Activated naive CD4-positive, alpha-beta T cell treated with anti-CD3 and anti-CD28 coated beads, Interleukin-2, amount 10 ng/mL, durations not matched to agents 7 days and 5 days (primary cell): ENCODE measurements at regions not wholly inside any gene's neighbourhood (a gene's known extent, or its start where the extent isn't known, plus 50 kb on each side); places are given as distances from the start of the nearest gene placed in this dataset.

Experiments
- CTCF ChIA-PET: fragments of 350-600 bp; sonication (Branson Sonifier 250); formaldehyde crosslinking; loops from one replicate; lab custom pipeline; 2021; ENCODE audit warnings: antibody characterized with exemption; lab: Charles Lee
- DNase-seq: peaks from one replicate; pipeline ENCODE4 v3.0.0-alpha.2; 2020
- H3K27ac Mint-ChIP-seq: one replicate; pipeline ENCODE4 v1.8.0; 2021; ENCODE audit warnings: mild to moderate bottlenecking, moderate library complexity, mixed read lengths
- H3K27me3 Mint-ChIP-seq: one replicate; pipeline ENCODE4 v1.8.0; 2021; ENCODE audit warnings: mild to moderate bottlenecking, mixed read lengths
- H3K36me3 Mint-ChIP-seq: one replicate; pipeline ENCODE4 v1.8.0; 2021; ENCODE audit warnings: mixed read lengths
- H3K4me1 Mint-ChIP-seq: one replicate; pipeline ENCODE4 v1.8.0; 2021; ENCODE audit warnings: mixed read lengths
- H3K4me3 Mint-ChIP-seq: one replicate; pipeline ENCODE4 v1.8.0; 2021; ENCODE audit warnings: mild to moderate bottlenecking, moderate library complexity, mixed read lengths
- H3K9me3 Mint-ChIP-seq: one replicate; pipeline ENCODE4 v1.8.0; 2021; ENCODE audit warnings: mixed read lengths

- H3K27ac Mint-ChIP-seq = no peak overlapping the region
- no peaks in the 10 kb centered on the region for H3K36me3 Mint-ChIP-seq
- no peak for DNase-seq
- no peaks in the 10 kb centered on the region for H3K4me1 Mint-ChIP-seq
- H3K9me3 Mint-ChIP-seq = no peaks in the 10 kb centered on the region
- CTCF ChIA-PET = no interaction called here
- H3K27me3 Mint-ChIP-seq = no peaks in the 10 kb centered on the region
- no peak overlapping the region for H3K4me3 Mint-ChIP-seq
These were observed 293.2 kb upstream of the CLINT1 start for GRCh38 chr5:158152136-158152535.

- H3K9me3 Mint-ChIP-seq = no peaks in the 10 kb centered on the region
- no peaks in the 10 kb centered on the region for H3K4me1 Mint-ChIP-seq
- CTCF ChIA-PET = interaction anchor here (1.1 kb wide), 1 partner anchor 1008 kb away, joined by 3 read pairs; no protein-coding TSS in a partner anchor
- no peak overlapping the region for H3K27ac Mint-ChIP-seq
- DNase-seq = no peak
- no peaks in the 10 kb centered on the region for H3K27me3 Mint-ChIP-seq
- H3K36me3 Mint-ChIP-seq = no peaks in the 10 kb centered on the region
- H3K4me3 Mint-ChIP-seq = no peak overlapping the region
These were observed 288.3 kb upstream of the CLINT1 start for GRCh38 chr5:158147227-158147626.

- Mint-ChIP-seq H3K4me1 (no peaks in the 10 kb centered on the region), H3K27me3 (no peaks in the 10 kb centered on the region), H3K4me3 (no peak overlapping the region), H3K36me3 (no peaks in the 10 kb centered on the region), H3K27ac (no peak overlapping the region), H3K9me3 (no peaks in the 10 kb centered on the region)
- CTCF ChIA-PET = interaction anchor here (1.1 kb wide), 1 partner anchor 9 kb away, joined by 3 read pairs; no protein-coding TSS in a partner anchor
- DNase-seq = no peak
These were observed 286.9 kb upstream of the CLINT1 start for GRCh38 chr5:158145827-158146226.

GRCh38 chr5:158143081-158143480 is 284.1 kb upstream of the CLINT1 start:
- H3K27me3 Mint-ChIP-seq = peaks cover 4% of the 10 kb centered on the region
- CTCF ChIA-PET = interaction anchor here (0.8 kb wide), 1 partner anchor 33 kb away, joined by 3 read pairs; no protein-coding TSS in a partner anchor
- H3K9me3 Mint-ChIP-seq = no peaks in the 10 kb centered on the region
- no peaks in the 10 kb centered on the region for H3K4me1 Mint-ChIP-seq
- DNase-seq = no peak
- H3K27ac Mint-ChIP-seq = no peak overlapping the region
- H3K4me3 Mint-ChIP-seq = no peak overlapping the region
- H3K36me3 Mint-ChIP-seq = no peaks in the 10 kb centered on the region

GRCh38 chr5:158142156-158142555 is 283.2 kb upstream of the CLINT1 start:
- Mint-ChIP-seq H3K27ac (no peak overlapping the region), H3K36me3 (no peaks in the 10 kb centered on the region), H3K9me3 (no peaks in the 10 kb centered on the region), H3K4me1 (no peaks in the 10 kb centered on the region), H3K27me3 (peaks cover 4% of the 10 kb centered on the region), H3K4me3 (no peak overlapping the region)
- DNase-seq = no peak
- CTCF ChIA-PET = interaction anchor here (0.8 kb wide), 1 partner anchor 34 kb away, joined by 3 read pairs; no protein-coding TSS in a partner anchor

- no peaks in the 10 kb centered on the region for H3K4me1 Mint-ChIP-seq
These were observed 281.3 kb upstream of the CLINT1 start for GRCh38 chr5:158140120-158140731.

GRCh38 chr5:158139161-158139560 is 280.2 kb upstream of the CLINT1 start:
- Mint-ChIP-seq H3K9me3 (no peaks in the 10 kb centered on the region), H3K27ac (no peak overlapping the region), H3K36me3 (no peaks in the 10 kb centered on the region), H3K4me3 (no peak overlapping the region), H3K4me1 (no peaks in the 10 kb centered on the region), H3K27me3 (peaks cover 4% of the 10 kb centered on the region)
- CTCF ChIA-PET = interaction anchor here (1.6 kb wide), 1 partner anchor 64 kb away, joined by 5 read pairs; no protein-coding TSS in a partner anchor
- no peak for DNase-seq

More at GRCh38 chr5:158140120-158140731, 281.3 kb upstream of the CLINT1 start:
- H3K4me3 Mint-ChIP-seq = no peak overlapping the region
- DNase-seq = no peak
- H3K36me3 Mint-ChIP-seq = no peaks in the 10 kb centered on the region
- peaks cover 4% of the 10 kb centered on the region for H3K27me3 Mint-ChIP-seq
- no peak overlapping the region for H3K27ac Mint-ChIP-seq
- H3K9me3 Mint-ChIP-seq = no peaks in the 10 kb centered on the region
- CTCF ChIA-PET = interaction anchor here (1.0 to 1.6 kb wide), 2 partner anchors 11 to 65 kb away, joined by 3 to 5 read pairs; no protein-coding TSS in a partner anchor

- no peak for DNase-seq
- H3K4me3 Mint-ChIP-seq = no peak overlapping the region
- H3K9me3 Mint-ChIP-seq = no peaks in the 10 kb centered on the region
- CTCF ChIA-PET = no interaction called here
- H3K27ac Mint-ChIP-seq = no peak overlapping the region
- H3K27me3 Mint-ChIP-seq = peaks cover 4% of the 10 kb centered on the region
- no peaks in the 10 kb centered on the region for H3K4me1 Mint-ChIP-seq
- no peaks in the 10 kb centered on the region for H3K36me3 Mint-ChIP-seq
These were observed 276.8 kb upstream of the CLINT1 start for GRCh38 chr5:158135682-158136179.

GRCh38 chr5:158133369-158133768 is 274.4 kb upstream of the CLINT1 start:
- H3K4me3 Mint-ChIP-seq = no peak overlapping the region
- H3K36me3 Mint-ChIP-seq = no peaks in the 10 kb centered on the region
- no peak for DNase-seq
- CTCF ChIA-PET = no interaction called here
- no peak overlapping the region for H3K27ac Mint-ChIP-seq
- H3K4me1 Mint-ChIP-seq = no peaks in the 10 kb centered on the region
- no peaks in the 10 kb centered on the region for H3K27me3 Mint-ChIP-seq
- no peaks in the 10 kb centered on the region for H3K9me3 Mint-ChIP-seq

GRCh38 chr5:158127536-158127935 is 268.6 kb upstream of the CLINT1 start:
- H3K4me3 Mint-ChIP-seq = no peak overlapping the region
- no peaks in the 10 kb centered on the region for H3K4me1 Mint-ChIP-seq
- no peak overlapping the region for H3K27ac Mint-ChIP-seq
- DNase-seq = no peak
- H3K36me3 Mint-ChIP-seq = no peaks in the 10 kb centered on the region
- H3K27me3 Mint-ChIP-seq = peaks cover 4% of the 10 kb centered on the region
- CTCF ChIA-PET = no interaction called here
- H3K9me3 Mint-ChIP-seq = no peaks in the 10 kb centered on the region

- no peak for DNase-seq
- Mint-ChIP-seq H3K4me1 (no peaks in the 10 kb centered on the region), H3K4me3 (no peak overlapping the region), H3K27me3 (peaks cover 4% of the 10 kb centered on the region), H3K27ac (no peak overlapping the region), H3K36me3 (no peaks in the 10 kb centered on the region), H3K9me3 (no peaks in the 10 kb centered on the region)
- CTCF ChIA-PET = no interaction called here
These were observed 267.8 kb upstream of the CLINT1 start for GRCh38 chr5:158126442-158127405.

GRCh38 chr5:158124606-158125316 is 265.8 kb upstream of the CLINT1 start:
- H3K4me3 Mint-ChIP-seq = no peak overlapping the region
- peaks cover 10% of the 10 kb centered on the region for H3K27me3 Mint-ChIP-seq
- H3K9me3 Mint-ChIP-seq = no peaks in the 10 kb centered on the region

GRCh38 chr5:158123595-158123994 is 264.6 kb upstream of the CLINT1 start:
- no peaks in the 10 kb centered on the region for H3K36me3 Mint-ChIP-seq
- no peak for DNase-seq
- H3K27me3 Mint-ChIP-seq = peaks cover 14% of the 10 kb centered on the region
- no peak overlapping the region for H3K4me3 Mint-ChIP-seq
- H3K9me3 Mint-ChIP-seq = no peaks in the 10 kb centered on the region
- H3K4me1 Mint-ChIP-seq = no peaks in the 10 kb centered on the region
- CTCF ChIA-PET = no interaction called here
- no peak overlapping the region for H3K27ac Mint-ChIP-seq

More at GRCh38 chr5:158124606-158125316, 265.8 kb upstream of the CLINT1 start:
- Mint-ChIP-seq H3K4me1 (no peaks in the 10 kb centered on the region), H3K36me3 (no peaks in the 10 kb centered on the region), H3K27ac (no peak overlapping the region)
- CTCF ChIA-PET = no interaction called here
- DNase-seq = no peak

GRCh38 chr5:158121678-158122077 is 262.7 kb upstream of the CLINT1 start:
- Mint-ChIP-seq H3K27me3 (peaks cover 14% of the 10 kb centered on the region), H3K4me1 (no peaks in the 10 kb centered on the region), H3K9me3 (no peaks in the 10 kb centered on the region), H3K27ac (no peak overlapping the region), H3K36me3 (no peaks in the 10 kb centered on the region), H3K4me3 (no peak overlapping the region)
- no peak for DNase-seq
- CTCF ChIA-PET = no interaction called here
